ENCODE measurements at regions not wholly inside any gene's neighbourhood (a gene's known extent, or its start where the extent isn't known, plus 50 kb on each side); places are given as distances from the start of the nearest gene placed in this dataset.

- Mint-ChIP-seq H3K4me1 (ENCODE audit: insufficient read depth, unreplicated experiment) (no peaks in the 10 kb centered on the region), H3K27me3 (ENCODE audit: insufficient read depth, unreplicated experiment) (peaks cover 70% of the 10 kb centered on the region), H3K9me3 (ENCODE audit: unreplicated experiment) (no peaks in the 10 kb centered on the region), H3K27ac (ENCODE audit: low read depth, unreplicated experiment) (no peak overlapping the region), H3K36me3 (ENCODE audit: insufficient read depth, unreplicated experiment) (no peaks in the 10 kb centered on the region), H3K4me3 (ENCODE audit: unreplicated experiment) (no peak overlapping the region)
- BruUV-seq (replicated peaks): no TSS peak
- ChIA-PET POLR2A (interaction anchor here (0.7 kb wide), 1 partner anchor 241 kb away, joined by 3 read pairs; no protein-coding TSS in a partner anchor), CTCF (interaction anchor here (0.7 kb wide), 1 partner anchor 92 kb away, joined by 3 read pairs; no protein-coding TSS in a partner anchor)
- DNase-seq (ENCODE audit: unreplicated experiment): no peak
- intact Hi-C loops (cut with micrococcal nuclease): loop anchor here (10.0 kb wide), 1 partner anchor 226 kb away; no protein-coding TSS in a partner anchor
- no peak for TF ChIP-seq CTCF (IDR thresholded peaks at IDR 0.05; ENCODE audit: unreplicated experiment)
Observed at GRCh38 chrX:45598861-45599260, 398.2 kb upstream of the DIPK2B start.

- Mint-ChIP-seq H3K9me3 (ENCODE audit: unreplicated experiment) (no peaks in the 10 kb centered on the region), H3K4me3 (ENCODE audit: unreplicated experiment) (no peak overlapping the region), H3K27ac (ENCODE audit: low read depth, unreplicated experiment) (no peak overlapping the region), H3K27me3 (ENCODE audit: insufficient read depth, unreplicated experiment) (peaks cover 76% of the 10 kb centered on the region), H3K36me3 (ENCODE audit: insufficient read depth, unreplicated experiment) (no peaks in the 10 kb centered on the region), H3K4me1 (ENCODE audit: insufficient read depth, unreplicated experiment) (no peaks in the 10 kb centered on the region)
- no peak for TF ChIP-seq CTCF (IDR thresholded peaks at IDR 0.05; ENCODE audit: unreplicated experiment)
- BruUV-seq (replicated peaks): no TSS peak
- CTCF ChIA-PET: interaction anchor here (0.6 to 0.8 kb wide), 2 partner anchors 170 to 249 kb away, joined by 3 read pairs; no protein-coding TSS in a partner anchor
- POLR2A ChIA-PET: no interaction called here
- intact Hi-C loops (cut with micrococcal nuclease): loop anchor here (1.0 to 10.0 kb wide), 2 partner anchors 153 to 229 kb away; no protein-coding TSS in a partner anchor
- DNase-seq (ENCODE audit: unreplicated experiment): peak; percentile 9
Observed at GRCh38 chrX:45596188-45596808, 395.6 kb upstream of the DIPK2B start.

GRCh38 chrX:45592101-45592500 lies 391.4 kb upstream of the DIPK2B start:
- Mint-ChIP-seq H3K9me3 (ENCODE audit: unreplicated experiment) (peaks cover 9% of the 10 kb centered on the region), H3K27me3 (ENCODE audit: insufficient read depth, unreplicated experiment) (peaks cover 57% of the 10 kb centered on the region), H3K4me3 (ENCODE audit: unreplicated experiment) (no peak overlapping the region), H3K27ac (ENCODE audit: low read depth, unreplicated experiment) (no peak overlapping the region), H3K4me1 (ENCODE audit: insufficient read depth, unreplicated experiment) (no peaks in the 10 kb centered on the region), H3K36me3 (ENCODE audit: insufficient read depth, unreplicated experiment) (no peaks in the 10 kb centered on the region)
- intact Hi-C loops (cut with micrococcal nuclease): loop anchor here (10.0 kb wide), 1 partner anchor 233 kb away; no protein-coding TSS in a partner anchor
- CTCF ChIA-PET: interaction anchor here (0.6 kb wide), 2 partner anchors 158 to 466 kb away, joined by 3 read pairs; no protein-coding TSS in a partner anchor
- TF ChIP-seq CTCF (IDR thresholded peaks at IDR 0.05; ENCODE audit: unreplicated experiment): no peak
- no TSS peak for BruUV-seq (replicated peaks)
- DNase-seq (ENCODE audit: unreplicated experiment): no peak
- POLR2A ChIA-PET: no interaction called here

- ChIA-PET CTCF (interaction anchor here (0.6 kb wide), 1 partner anchor 466 kb away, joined by 3 read pairs; no protein-coding TSS in a partner anchor), POLR2A (no interaction called here)
Observed at GRCh38 chrX:45591650-45592049, 391.0 kb upstream of the DIPK2B start.

More at GRCh38 chrX:45591650-45592049, 391.0 kb upstream of the DIPK2B start:
- H3K36me3 Mint-ChIP-seq (ENCODE audit: insufficient read depth, unreplicated experiment): no peaks in the 10 kb centered on the region
- intact Hi-C loops (cut with micrococcal nuclease): loop anchor here (10.0 kb wide), 1 partner anchor 233 kb away; no protein-coding TSS in a partner anchor
- H3K9me3 Mint-ChIP-seq (ENCODE audit: unreplicated experiment): peaks cover 9% of the 10 kb centered on the region
- DNase-seq (ENCODE audit: unreplicated experiment): no peak
- H3K27ac Mint-ChIP-seq (ENCODE audit: low read depth, unreplicated experiment): peak overlapping the region; percentile 21
- H3K27me3 Mint-ChIP-seq (ENCODE audit: insufficient read depth, unreplicated experiment): peaks cover 57% of the 10 kb centered on the region
- no TSS peak for BruUV-seq (replicated peaks)
- H3K4me3 Mint-ChIP-seq (ENCODE audit: unreplicated experiment): no peak overlapping the region
- no peaks in the 10 kb centered on the region for H3K4me1 Mint-ChIP-seq (ENCODE audit: insufficient read depth, unreplicated experiment)
- TF ChIP-seq CTCF (IDR thresholded peaks at IDR 0.05; ENCODE audit: unreplicated experiment): no peak
